ENCODE measurements at regions not wholly inside any gene's neighbourhood (a gene's known extent, or its start where the extent isn't known, plus 50 kb on each side); places are given as distances from the start of the nearest gene placed in this dataset.

- H3K4me1 ChIP-seq (ENCODE audit: control insufficient read depth in 1 of 2, low read depth in 2 of 2) = no peaks in the 10 kb centered on the region
- no peaks in the 10 kb centered on the region for H3K36me3 ChIP-seq
- no peaks in the 10 kb centered on the region for H3K27me3 ChIP-seq (replicated peaks; ENCODE audit: insufficient read depth)
- no peak overlapping the region for H3K27ac ChIP-seq
- DNase-seq (ENCODE audit: low spot score) (no peak), ATAC-seq (ENCODE audit: insufficient number of reproducible peaks, low FRiP score, low read depth) (no peak)
- no peaks in the 10 kb centered on the region for H3K9me3 ChIP-seq
- no peak overlapping the region for H3K4me3 ChIP-seq
- no peak for TF ChIP-seq CTCF (IDR thresholded peaks at IDR 0.05)
Observed at GRCh38 chr17:79243603-79243990, 169.0 kb downstream of the ENGASE start.

GRCh38 chr17:79242873-79243602 is 168.4 kb downstream of the ENGASE start:
- Histone ChIP-seq H3K27ac (no peak overlapping the region), H3K4me3 (no peak overlapping the region), H3K27me3 (replicated peaks; ENCODE audit: insufficient read depth) (no peaks in the 10 kb centered on the region), H3K4me1 (ENCODE audit: control insufficient read depth in 1 of 2, low read depth in 2 of 2) (no peaks in the 10 kb centered on the region), H3K36me3 (no peaks in the 10 kb centered on the region), H3K9me3 (no peaks in the 10 kb centered on the region)
- ATAC-seq (ENCODE audit: insufficient number of reproducible peaks, low FRiP score, low read depth) (no peak), DNase-seq (ENCODE audit: low spot score) (no peak)
- no peak for TF ChIP-seq CTCF (IDR thresholded peaks at IDR 0.05)

- Histone ChIP-seq H3K4me1 (ENCODE audit: control insufficient read depth in 1 of 2, low read depth in 2 of 2) (no peaks in the 10 kb centered on the region), H3K9me3 (no peaks in the 10 kb centered on the region), H3K27ac (no peak overlapping the region), H3K36me3 (no peaks in the 10 kb centered on the region), H3K4me3 (no peak overlapping the region), H3K27me3 (replicated peaks; ENCODE audit: insufficient read depth) (no peaks in the 10 kb centered on the region)
- DNase-seq (ENCODE audit: low spot score) = no peak
- TF ChIP-seq CTCF (IDR thresholded peaks at IDR 0.05) = no peak
- no peak for ATAC-seq (ENCODE audit: insufficient number of reproducible peaks, low FRiP score, low read depth)
Observed at GRCh38 chr17:79242393-79242792, 167.8 kb downstream of the ENGASE start.

GRCh38 chr17:79241616-79242015 is 167.0 kb downstream of the ENGASE start:
- H3K36me3 ChIP-seq = no peaks in the 10 kb centered on the region
- ATAC-seq (ENCODE audit: insufficient number of reproducible peaks, low FRiP score, low read depth) (no peak), DNase-seq (ENCODE audit: low spot score) (no peak)
- no peaks in the 10 kb centered on the region for H3K4me1 ChIP-seq (ENCODE audit: control insufficient read depth in 1 of 2, low read depth in 2 of 2)
- H3K27ac ChIP-seq = no peak overlapping the region
- TF ChIP-seq CTCF (IDR thresholded peaks at IDR 0.05) = no peak
- no peaks in the 10 kb centered on the region for H3K27me3 ChIP-seq (replicated peaks; ENCODE audit: insufficient read depth)
- H3K9me3 ChIP-seq = no peaks in the 10 kb centered on the region
- H3K4me3 ChIP-seq = no peak overlapping the region

- no peaks in the 10 kb centered on the region for H3K36me3 ChIP-seq
- ATAC-seq (ENCODE audit: insufficient number of reproducible peaks, low FRiP score, low read depth) (no peak), DNase-seq (ENCODE audit: low spot score) (no peak)
- H3K4me1 ChIP-seq (ENCODE audit: control insufficient read depth in 1 of 2, low read depth in 2 of 2) = no peaks in the 10 kb centered on the region
- H3K9me3 ChIP-seq = no peaks in the 10 kb centered on the region
- no peaks in the 10 kb centered on the region for H3K27me3 ChIP-seq (replicated peaks; ENCODE audit: insufficient read depth)
- TF ChIP-seq CTCF (IDR thresholded peaks at IDR 0.05) = no peak
- no peak overlapping the region for H3K27ac ChIP-seq
- no peak overlapping the region for H3K4me3 ChIP-seq
Observed at GRCh38 chr17:79239205-79239604, 164.6 kb downstream of the ENGASE start.

All from thoracic aorta (tissue), 2 donors.